HG03108 (cell line): ENCODE measurements at regions not wholly inside any gene's neighbourhood (a gene's known extent, or its start where the extent isn't known, plus 50 kb on each side); places are given as distances from the start of the nearest gene placed in this dataset.
"Not testable (repeated sequence)": the region's sequence is repeated elsewhere in the genome, so short reads cannot be mapped to it uniquely, and the experiment has no call there.

Source experiments
- ATAC-seq: cut with Tn5 transposase; IDR thresholded peaks from one replicate; pipeline ENCODE4 v1.9.1; 2021; ENCODE audit warnings: moderate library complexity; ENCODE audit not compliant: unreplicated experiment

DNA sequence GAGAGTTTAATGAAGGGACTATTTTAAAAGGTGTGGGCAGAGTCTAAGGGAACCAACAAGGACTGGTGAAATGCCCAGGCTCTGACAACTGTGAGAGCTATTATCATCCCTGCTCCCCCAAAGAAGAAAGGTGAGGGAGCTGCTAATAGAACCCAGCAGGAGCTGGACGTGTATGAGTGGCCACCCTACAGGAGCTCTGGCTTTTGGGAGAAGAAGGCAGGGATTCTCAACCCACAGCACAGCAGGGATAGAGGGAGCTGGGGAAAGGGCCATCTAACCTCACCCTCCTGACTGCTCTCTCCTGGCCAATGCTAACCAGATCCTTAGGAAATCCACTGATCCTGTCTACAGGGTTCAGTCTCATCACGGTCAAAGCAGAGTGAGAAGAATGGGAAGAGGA is 57.1 kb downstream of the GRIN2B start:
- no peak for ATAC-seq

DNA sequence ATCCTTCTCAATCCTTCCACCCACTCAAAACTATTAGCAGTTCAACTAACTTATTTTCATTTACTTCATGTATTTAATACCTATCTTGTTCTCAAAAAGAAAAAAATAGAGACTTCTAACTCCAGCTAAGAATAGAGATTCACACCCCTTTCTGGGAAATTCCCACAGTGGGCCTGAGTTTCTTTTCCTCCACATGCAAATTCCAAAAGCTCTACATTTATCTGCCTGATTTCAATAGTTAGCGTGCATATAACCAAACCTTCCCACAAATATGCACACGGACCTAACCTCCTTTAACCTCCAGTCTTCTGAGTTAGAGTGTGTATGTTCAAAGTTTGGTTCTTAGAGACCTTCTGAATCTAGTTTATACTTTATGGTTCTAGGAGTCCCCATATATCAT is 62.5 kb downstream of the GRIN2B start:
- ATAC-seq, result no peak

DNA sequence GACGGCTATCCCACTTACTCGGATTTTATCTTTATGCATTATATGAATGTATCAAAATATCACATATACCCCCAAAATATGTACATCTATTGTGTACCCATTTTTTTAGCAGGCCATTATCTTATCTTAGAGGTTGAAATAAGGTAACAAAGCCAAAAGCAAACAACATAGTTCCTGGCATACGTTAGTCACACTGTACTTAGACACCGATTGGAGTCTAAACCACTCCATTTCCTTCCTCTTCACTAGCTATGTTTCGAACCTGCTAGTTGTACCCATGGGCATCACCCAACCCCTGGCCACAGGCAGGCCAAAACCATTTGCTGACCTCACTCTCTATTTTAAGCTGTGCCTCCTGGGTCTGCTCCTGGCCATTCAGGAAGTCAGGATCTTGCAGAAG is 66.3 kb downstream of the GRIN2B start:
- ATAC-seq, result no peak

DNA sequence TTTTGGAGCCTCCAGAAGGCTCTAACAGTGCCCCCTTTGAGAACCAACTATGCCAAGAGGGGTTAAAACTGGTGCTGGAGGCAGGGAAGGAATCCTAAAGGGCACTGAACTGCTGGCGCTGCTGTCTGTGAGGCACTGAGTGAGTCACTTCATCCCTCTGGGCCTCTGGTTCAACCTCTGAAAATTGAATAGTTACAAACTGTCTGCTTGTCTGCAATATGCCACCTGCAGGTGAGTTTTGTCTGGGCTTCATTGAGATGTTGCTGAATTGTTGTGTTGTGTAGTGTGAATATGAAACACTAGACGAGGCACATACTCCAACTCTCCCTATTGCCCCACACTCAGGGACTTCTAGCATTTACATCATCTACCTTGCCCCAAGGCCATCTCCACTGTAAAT is 68.0 kb downstream of the GRIN2B start:
- ATAC-seq, result no peak

DNA sequence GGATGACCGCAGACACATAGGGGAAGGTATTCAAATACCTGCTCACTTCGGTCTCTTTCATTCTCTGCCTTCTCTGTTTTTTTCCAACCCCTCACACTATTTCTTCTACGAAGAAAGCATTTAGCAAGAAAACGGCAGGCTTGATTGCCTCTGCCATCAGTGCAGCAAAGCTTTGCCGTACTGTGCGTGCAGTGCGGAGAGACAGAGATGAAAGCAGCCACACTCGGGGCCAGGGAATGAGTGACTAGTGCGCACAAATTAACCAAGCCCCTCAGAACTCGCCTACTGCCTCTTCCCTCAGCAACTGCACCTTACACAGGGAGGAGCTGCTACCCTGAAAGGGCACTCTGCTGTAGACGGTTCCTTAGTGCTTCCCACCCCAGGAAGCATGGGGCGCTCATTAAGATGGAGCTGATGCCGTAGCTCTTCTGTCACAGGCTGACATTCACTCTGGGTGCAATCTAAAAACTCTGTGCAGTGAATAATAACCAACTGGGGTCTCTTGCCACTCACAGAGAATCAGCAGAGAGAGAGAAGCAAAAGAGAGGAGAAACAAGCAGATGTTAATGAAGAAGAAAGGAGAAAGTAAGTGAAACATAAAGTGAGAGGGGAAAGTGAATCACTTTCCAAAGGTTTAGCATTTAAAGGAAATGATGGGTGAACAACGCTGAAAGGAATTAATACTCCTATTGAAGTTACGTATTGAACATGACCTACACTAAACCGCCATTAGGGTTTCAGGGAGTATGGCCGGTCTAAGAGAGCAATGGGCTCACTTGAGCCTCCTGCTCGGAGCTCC is 69.4 kb downstream of the GRIN2B start:
- no peak for ATAC-seq

DNA sequence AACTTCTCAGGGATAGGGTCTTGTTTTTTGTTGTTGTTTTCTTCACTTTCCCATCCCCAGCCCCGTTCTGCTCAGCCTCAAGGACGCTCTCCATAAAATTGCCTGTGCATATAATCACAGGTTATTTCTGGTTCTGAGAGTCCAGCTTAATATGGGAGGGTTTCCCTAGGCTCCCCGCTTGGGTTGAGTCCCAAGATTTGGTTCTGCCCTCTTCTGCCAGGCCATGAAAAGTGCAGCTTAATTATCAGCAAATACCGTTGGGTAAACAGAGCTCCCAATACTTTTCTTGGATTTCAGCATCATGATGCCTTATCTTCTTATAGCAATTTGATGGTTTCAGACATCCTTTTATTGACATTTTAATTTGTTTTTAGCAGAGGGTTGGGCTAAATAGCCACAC is 75.6 kb downstream of the GRIN2B start:
- ATAC-seq, result no peak

DNA sequence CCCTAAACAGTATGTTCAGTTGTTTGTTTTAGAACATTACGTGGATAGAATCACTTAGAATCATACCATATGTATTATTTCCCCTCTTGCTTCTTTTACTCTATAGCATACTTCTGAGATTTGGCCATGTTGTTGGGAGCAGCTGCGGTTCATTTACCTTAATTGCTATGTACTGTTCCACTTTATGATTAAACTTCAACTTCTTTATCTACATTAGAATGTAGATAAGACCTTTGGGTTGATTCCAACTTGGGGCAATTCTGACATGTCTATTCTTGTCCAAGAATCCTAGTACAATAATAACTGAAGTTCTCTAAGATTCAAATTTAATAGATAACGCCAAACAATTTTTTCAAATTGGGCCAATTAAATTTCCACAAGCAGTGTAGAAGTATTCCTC is 80.7 kb downstream of the GRIN2B start:
- no peak for ATAC-seq

DNA sequence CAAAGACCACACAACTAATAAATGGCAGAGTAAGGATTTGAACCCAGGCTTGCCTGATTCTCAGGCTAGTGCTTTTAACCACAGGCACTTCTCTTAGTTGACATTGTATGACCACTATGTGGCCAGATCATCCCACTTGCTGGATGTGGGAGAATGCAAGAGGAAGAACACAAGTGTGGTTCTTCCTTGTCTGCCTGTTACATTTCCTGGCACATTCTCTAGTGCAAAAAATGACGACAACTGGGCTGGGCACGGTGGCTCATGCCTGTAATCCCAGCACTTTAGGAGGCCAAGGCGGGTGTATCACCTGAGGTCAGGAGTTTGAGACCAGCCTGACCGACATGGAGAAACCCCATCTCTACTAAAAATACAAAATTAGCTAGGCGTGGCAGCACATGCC is 83.0 kb downstream of the GRIN2B start:
- not testable (repeated sequence) for ATAC-seq

DNA sequence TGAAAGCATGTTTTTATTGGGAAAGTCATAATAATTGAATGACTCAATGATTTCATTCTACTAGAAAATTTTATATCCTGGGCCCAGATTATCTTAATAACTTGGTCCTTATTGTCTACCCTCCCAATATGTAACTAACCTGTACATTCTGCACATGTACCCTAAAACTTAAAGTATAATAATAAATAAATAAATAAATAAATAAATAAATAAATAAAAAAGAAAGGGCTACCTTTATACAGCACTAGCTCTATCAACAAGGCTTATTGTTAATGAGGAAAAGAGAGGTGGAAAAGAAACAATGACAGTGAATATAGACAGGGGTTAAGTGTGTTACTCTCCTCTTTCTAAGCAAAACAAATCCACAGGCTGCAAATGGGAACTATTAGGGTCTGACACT is 83.6 kb downstream of the GRIN2B start:
- no peak for ATAC-seq

DNA sequence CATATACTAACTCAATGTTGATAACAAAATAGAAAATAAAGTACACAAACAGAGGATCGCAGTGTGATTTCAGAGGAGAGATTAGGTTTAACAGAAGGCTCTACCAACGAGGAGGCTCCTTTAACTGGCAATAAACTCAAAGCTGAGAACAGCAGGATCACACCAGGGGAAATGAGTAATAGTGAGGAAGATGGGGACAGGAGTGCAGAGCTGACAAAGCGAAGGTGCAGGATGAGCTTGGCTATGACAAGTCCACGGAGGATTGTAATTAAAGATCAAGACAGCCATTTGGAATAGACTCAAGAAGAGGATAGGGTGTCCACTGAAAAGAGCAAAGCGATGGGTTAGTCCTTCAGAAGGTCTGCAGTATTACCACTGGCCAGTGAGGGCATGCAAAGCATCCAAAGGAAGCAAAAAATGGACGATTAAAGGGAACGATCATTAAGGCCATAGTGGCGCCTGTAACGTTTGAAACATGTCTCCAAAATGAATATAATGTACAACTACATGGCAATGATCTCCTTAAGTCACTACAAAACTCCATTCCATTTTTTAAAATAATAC is 85.3 kb downstream of the GRIN2B start:
- ATAC-seq, result no peak

DNA sequence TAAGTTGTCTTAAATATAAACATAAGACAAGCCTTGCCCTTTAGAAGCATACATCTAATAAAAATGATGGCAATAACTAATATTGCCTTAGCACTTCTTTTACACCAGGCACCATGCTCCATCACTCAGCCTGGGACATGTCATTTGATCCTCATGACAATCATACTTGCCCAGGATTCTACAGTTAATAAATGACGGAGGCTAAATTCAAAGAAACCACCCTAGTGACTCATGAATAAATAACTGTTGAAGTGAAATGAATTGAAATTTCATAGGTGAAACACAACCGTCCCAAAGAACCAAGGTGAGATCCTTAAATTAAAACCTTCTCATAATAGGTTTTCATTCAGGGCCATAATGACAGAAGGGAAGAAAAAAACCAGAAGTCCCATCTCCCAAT is 89.5 kb downstream of the GRIN2B start:
- ATAC-seq, result no peak

DNA sequence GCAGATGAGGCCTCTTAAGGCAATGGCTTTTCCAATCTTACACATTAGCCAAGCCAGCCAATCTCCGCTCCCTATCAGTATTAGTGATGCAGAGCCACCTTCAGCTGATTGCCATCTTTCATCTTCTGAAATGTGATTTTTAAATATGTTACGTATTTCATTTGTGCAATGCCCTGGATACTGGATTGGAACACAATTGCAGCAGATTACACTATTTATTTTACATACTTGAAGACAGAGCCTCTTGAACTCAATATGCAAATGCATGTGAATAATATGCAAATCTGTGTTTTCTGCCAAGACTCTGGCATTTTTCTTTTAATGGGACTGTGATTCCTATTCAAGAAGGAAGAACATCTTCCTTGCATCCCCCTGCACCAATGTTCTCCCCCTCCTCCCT is 90.5 kb downstream of the GRIN2B start:
- no peak for ATAC-seq

DNA sequence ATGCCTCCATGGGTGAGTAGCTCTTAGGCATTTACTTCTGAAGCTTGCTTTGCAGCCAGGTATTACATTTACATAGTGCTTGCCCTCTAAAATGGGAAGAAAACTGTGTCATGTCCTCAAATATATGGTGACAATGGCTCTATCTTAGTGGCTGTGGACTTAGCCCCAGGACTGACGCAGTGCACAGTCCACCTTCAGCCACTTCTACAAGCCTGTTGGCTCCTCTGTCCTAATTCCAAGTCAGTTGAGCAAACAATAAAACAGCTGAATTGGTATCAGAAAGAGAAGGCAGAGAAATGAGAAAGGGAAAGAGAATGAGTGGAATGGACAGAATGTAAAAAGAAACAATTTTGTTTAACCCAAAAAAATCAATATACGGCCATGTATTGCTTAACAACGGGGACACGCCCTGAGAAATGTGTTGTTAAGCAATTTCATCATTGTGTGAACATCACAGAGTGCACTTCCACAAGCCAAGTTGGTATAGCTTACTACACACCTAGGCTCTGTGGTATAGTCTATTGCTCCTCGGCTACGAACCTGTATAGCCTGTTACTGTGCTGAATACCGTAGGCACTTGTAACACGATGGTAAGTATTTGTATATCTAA is 93.5 kb downstream of the GRIN2B start:
- no peak for ATAC-seq

DNA sequence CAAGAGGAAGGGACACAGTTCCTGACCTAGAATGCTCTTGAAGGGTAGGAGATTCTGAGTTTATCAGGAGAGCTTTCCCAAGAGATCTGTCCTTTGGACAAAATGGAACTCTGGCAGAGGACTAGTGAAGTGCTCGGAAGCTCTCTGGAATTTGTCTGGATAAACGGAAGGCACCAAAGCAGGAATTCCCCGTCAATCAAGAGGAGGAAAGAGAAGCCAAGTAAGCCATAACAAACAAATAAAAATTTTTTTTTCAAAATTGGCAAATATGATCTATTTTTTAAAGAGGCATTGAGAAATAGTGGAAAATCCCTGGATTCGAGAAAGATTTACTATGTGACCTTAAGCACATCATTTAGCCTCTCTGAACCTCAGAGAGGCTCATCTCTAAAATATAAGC is 99.2 kb downstream of the GRIN2B start:
- no peak for ATAC-seq

DNA sequence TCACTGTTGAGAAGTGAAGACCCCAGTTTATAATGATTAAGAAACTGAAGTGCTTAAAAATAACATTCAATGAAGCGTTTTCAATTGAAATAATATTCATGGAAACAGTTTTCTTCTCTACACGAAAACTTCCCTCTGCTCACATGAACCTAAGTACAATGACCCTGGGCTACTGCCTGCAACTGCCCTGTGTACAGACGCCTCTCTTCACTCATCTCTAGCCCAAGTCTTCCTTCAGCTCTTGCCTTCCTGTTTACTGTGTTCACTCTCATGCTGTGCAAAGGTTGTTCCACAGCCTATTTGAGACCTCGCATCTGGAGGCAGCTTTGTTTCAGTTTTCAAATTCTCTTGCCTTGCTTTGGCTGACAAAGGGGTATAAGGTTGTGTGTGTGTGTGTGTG is 100.8 kb downstream of the GRIN2B start:
- no peak for ATAC-seq

DNA sequence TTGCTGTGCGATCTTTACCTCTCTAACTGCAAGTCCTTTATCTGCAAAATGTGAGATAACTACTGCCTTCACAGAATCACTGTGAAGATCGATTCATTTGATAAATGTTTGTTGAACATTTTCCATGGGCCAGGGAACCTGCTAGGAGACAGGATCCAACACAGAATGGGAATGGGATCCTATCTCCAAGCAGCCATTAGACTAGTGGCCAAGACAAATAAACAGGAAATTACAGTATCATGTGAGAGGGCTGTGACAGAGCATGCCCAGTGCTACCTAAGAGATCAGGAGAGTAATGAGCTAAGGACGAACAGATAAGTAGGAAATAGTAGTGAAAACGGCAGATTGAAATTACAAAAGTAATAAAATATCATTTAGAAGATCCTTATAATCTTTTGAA is 105.7 kb downstream of the GRIN2B start:
- ATAC-seq, result no peak

DNA sequence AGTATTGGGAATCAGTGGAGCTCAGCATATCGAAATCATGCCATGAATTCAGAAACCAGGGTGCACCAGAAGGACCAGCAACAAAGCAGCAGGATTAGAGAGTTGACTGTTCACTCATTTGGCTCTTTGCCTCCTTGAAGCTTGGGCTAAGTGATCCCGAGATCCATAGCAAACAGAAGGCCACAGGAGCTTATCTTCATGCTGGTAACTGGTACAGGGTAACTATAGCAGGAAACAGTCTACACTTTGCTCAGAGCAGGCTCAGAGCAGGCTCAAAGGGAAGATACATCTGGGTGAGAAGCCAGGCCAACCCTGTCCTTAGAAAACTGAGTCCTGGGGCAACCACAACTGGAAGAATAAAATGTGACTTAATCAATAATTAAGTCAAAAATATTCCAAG is 111.1 kb downstream of the GRIN2B start:
- no peak for ATAC-seq

DNA sequence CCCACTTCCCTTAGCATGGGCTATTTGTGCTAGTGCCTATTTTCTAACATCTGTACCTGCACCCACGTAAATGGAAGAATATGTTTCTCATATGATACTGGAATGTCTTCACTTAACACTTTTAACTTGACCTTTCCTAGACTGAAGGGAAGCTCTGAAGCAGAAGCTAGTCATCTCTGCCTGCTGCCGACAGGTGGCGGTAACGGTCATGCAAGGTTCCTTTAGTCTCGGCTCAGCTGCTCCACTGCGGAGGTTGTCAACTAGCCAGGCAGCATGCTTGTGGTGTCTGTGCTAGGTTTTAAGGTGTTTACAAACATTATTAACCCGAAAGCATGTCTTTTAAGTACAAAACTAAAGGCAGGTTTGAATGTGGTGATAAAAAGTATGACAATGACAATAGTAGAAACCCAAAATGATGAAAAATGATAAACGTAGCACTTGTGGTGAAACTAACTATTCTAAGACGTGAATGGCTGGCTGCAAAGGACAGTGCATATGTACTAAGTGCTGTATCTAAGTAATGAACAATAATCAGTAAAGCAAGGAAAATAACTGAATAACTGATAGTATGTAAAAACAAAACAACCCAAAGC is 117.2 kb downstream of the GRIN2B start:
- ATAC-seq, result peak; percentile 85

DNA sequence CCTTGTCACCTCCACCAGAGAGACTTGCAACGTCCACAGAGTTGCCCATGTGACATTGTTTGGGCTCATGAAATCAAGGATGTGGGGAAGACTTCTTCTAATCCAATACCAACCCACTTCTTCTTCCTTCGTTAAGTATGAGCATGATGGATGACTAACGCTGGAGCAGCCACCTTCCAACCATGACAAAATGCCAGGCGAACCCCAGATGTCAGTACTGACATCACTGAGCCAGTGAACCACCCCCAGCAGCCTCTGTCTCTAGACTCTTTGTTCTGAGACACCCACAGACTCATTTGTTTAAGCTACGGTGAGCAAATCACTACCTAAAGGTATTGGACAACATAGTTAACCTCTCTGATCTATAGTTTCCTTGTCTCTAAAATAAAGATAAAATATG is 123.7 kb downstream of the GRIN2B start:
- ATAC-seq, result no peak

DNA sequence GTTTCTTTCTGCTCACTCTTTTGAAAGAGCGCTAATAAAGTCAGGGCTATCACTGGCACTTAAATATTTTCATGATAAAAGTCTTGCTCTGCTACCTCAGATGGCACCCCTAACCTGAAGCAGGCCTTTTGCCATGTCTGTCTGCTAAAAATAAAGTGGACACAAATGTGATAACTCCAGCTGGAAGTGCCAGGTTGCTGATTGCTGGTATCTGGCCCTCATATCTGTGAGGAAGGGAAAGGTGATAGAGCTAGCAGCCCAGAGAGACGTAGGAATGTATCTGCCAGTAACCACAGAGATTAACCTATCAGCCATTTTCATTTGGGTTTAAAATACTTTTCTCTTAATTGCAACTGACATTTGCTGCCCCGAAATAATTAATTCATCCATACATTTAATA is 127.9 kb downstream of the GRIN2B start:
- ATAC-seq, result no peak

DNA sequence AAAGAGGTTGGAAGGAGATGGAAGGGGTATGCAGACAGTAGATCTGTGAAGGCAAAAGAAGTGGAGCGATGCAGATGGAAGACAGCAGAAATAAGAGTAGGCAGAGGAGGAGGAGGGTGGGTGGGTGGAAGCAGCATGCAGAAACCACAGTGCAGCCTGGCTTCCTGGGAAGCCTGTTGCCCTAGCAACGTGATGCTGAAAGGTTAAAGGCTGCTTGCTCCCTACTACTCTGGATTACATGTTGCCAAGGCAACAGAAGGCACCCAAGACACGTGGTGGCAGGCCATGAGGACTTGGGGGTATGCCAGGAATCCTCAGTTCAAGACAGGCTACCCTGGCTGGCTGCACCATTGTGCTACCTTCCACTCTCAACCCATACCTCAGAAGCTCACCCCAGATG is 129.6 kb downstream of the GRIN2B start:
- no peak for ATAC-seq

DNA sequence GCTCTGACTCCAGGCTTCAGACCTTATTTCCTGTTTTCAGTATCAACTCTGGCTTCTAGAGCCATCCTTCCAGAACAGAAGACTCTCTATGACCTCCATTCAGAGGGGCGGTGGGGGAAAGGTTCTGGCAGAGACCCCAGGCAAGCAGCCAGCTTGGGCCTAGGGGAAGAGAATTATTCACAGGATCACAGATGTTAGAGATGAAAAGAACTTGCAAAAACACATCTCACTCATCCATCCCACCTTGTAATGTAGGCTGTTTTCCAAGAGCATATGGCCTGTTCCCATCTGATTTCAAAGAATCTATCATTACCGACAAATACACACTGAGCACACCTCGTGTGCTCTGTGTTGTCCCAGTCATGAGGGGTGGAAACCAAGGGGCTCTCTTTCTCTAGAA is 131.9 kb downstream of the GRIN2B start:
- no peak for ATAC-seq
